Panc1 (cell line): ENCODE measurements at regions not wholly inside any gene's neighbourhood (a gene's known extent, or its start where the extent isn't known, plus 50 kb on each side); places are given as distances from the start of the nearest gene placed in this dataset.

Experiments
- ATAC-seq: fragments of 200-7000 bp; cut with Tn5 transposase; 2 replicates; pipeline ENCODE4 v1.9.1; 2020; ENCODE audit warnings: mild to moderate bottlenecking, moderate library complexity
- BruUV-seq: library from RNA; stranded (reverse); fragments of 400-500 nt; replicated peaks from 2 replicates; lab custom pipeline; 2021; lab: Mats Ljungman, UMichigan
- CTCF ChIA-PET: fragments of 300-600 bp; sonication (Branson Sonifier 250); formaldehyde crosslinking; loops from one replicate; lab custom pipeline; 2022; ENCODE audit warnings: antibody characterized with exemption; lab: Charles Lee
- POLR2A ChIA-PET: fragments of 300-600 bp; sonication (Branson Sonifier 250); formaldehyde crosslinking; loops from one replicate; lab custom pipeline; 2022; ENCODE audit warnings: antibody characterized with exemption; lab: Charles Lee
- DNase-seq: peaks from one replicate; pipeline ENCODE4 v3.0.0-alpha.2; 2010; ENCODE audit warnings: low read depth, low spot score
- H3K27ac ChIP-seq: 2 replicates; pipeline ENCODE4 v1.5.1; 2011; ENCODE audit warnings: mild to moderate bottlenecking, low read length, inconsistent platforms
- H3K27me3 ChIP-seq: fragments of 200-500 bp; sonication (Bioruptor generic); 2 replicates; pipeline ENCODE4 v1.6.0; 2014; ENCODE audit warnings: low read length, inconsistent platforms; ENCODE audit not compliant: control insufficient read depth, insufficient read depth
- H3K36me3 ChIP-seq: fragments of 200-500 bp; sonication (Bioruptor generic); 2 replicates; pipeline ENCODE4 v1.5.1; 2014; ENCODE audit warnings: inconsistent platforms, mild to moderate bottlenecking, low read length, moderate library complexity; ENCODE audit not compliant: control insufficient read depth, insufficient read depth
- H3K4me1 ChIP-seq: 2 replicates; pipeline ENCODE4 v1.5.1; 2011; ENCODE audit warnings: inconsistent platforms, mild to moderate bottlenecking, low read length, moderate library complexity; ENCODE audit not compliant: control insufficient read depth, insufficient read depth
- H3K4me3 ChIP-seq, 2 experiments: 2 replicates each; pipeline ENCODE4 v1.5.1; 2011 to 2012; ENCODE audit warnings: low read depth in 2 of 2, low read length in 2 of 2, mild to moderate bottlenecking in 2 of 2, inconsistent platforms in 1 of 2, moderate library complexity in 1 of 2
- H3K9me3 ChIP-seq: fragments of 200-500 bp; sonication (Bioruptor generic); 2 replicates; pipeline ENCODE4 v1.5.1; 2014; ENCODE audit warnings: low read depth, mild to moderate bottlenecking, inconsistent platforms, low read length, moderate library complexity; ENCODE audit not compliant: control insufficient read depth, insufficient read depth
- POLR2AphosphoS5 ChIP-seq: IDR thresholded peaks from 2 replicates; pipeline ENCODE4 v1.6.1; 2012; ENCODE audit warnings: mild to moderate bottlenecking, low read depth, low read length, moderate library complexity
- SIN3A ChIP-seq: IDR thresholded peaks from 2 replicates; pipeline ENCODE4 v1.6.1; 2012; ENCODE audit warnings: low read depth, mild to moderate bottlenecking, low read length, moderate library complexity, borderline replicate concordance; ENCODE audit not compliant: insufficient read depth
- TCF7L2 ChIP-seq: IDR thresholded peaks from 2 replicates; pipeline ENCODE4 v1.6.1; 2011; ENCODE audit warnings: mild to moderate bottlenecking, low read depth, low read length, inconsistent platforms
- in situ Hi-C: cut with HindIII; loops from 2 replicates; pipeline ENCODE4 v1.10.0; 2016; ENCODE audit warnings: low sequenced_read_pairs, low pct_unique_long_range_greater_than_20kb
- intact Hi-C: fragments of 100-400 bp; cut with micrococcal nuclease; formaldehyde crosslinking; loops from one replicate; pipeline ENCODE4 v1.10.0; 2022; ENCODE audit not compliant: unreplicated experiment
- TF ChIP-seq, protein P1 (sequence below): fragments of 450-650 bp; IDR thresholded peaks from 2 replicates; pipeline ENCODE4 v1.5.1; 2017; ENCODE audit warnings: mild to moderate bottlenecking
- TF ChIP-seq, protein P2 (sequence below), 2 experiments: IDR thresholded peaks; 2 replicates each; pipeline ENCODE4 v1.6.1; 2011 to 2012; ENCODE audit warnings: low read depth in 2 of 2, control low read depth in 1 of 2, low read length in 1 of 2, mild to moderate bottlenecking in 1 of 2, moderate library complexity in 1 of 2; ENCODE audit not compliant: insufficient read depth in 1 of 2

DNA sequence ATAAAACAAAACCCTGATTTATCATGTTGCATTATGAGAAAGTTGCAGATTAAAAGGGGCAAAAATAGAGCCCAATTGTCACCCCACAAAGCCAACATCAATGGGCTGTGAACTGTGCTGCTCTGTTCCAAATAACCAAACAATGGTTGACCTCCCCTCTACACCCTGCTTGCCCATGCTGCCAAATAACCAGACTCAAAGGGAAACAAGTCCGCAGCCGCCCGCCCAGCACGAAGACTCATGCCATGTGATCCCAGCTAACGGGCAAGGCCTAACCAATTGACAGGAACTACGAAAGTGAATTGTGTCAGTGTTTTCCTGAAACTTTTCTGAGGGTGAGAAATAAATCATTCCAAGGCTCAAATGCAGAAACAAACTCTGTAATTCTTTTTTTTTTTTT lies 97.9 kb upstream of the RIOK3 start:
- no peaks in the 10 kb centered on the region for H3K9me3 ChIP-seq
- intact Hi-C loops = loop anchor here (10.0 kb wide), 1 partner anchor 90 kb away; no protein-coding TSS in a partner anchor
- no peaks in the 10 kb centered on the region for H3K27me3 ChIP-seq
- DNase-seq = no peak
- H3K4me3 ChIP-seq = no peak overlapping the region
- H3K27ac ChIP-seq = peak overlapping the region; percentile 49; the same call in 1 of the 2 replicates
- ATAC-seq = no peak
- H3K36me3 ChIP-seq = no peaks in the 10 kb centered on the region
- no TSS peak for BruUV-seq
- ChIA-PET POLR2A (no interaction called here), CTCF (no interaction called here)
- TF ChIP-seq SIN3A (no peak), TCF7L2 (no peak), POLR2AphosphoS5 (no peak)
- TF ChIP-seq, protein P1, sequence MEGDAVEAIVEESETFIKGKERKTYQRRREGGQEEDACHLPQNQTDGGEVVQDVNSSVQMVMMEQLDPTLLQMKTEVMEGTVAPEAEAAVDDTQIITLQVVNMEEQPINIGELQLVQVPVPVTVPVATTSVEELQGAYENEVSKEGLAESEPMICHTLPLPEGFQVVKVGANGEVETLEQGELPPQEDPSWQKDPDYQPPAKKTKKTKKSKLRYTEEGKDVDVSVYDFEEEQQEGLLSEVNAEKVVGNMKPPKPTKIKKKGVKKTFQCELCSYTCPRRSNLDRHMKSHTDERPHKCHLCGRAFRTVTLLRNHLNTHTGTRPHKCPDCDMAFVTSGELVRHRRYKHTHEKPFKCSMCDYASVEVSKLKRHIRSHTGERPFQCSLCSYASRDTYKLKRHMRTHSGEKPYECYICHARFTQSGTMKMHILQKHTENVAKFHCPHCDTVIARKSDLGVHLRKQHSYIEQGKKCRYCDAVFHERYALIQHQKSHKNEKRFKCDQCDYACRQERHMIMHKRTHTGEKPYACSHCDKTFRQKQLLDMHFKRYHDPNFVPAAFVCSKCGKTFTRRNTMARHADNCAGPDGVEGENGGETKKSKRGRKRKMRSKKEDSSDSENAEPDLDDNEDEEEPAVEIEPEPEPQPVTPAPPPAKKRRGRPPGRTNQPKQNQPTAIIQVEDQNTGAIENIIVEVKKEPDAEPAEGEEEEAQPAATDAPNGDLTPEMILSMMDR = no peak
- TF ChIP-seq, protein P2, sequence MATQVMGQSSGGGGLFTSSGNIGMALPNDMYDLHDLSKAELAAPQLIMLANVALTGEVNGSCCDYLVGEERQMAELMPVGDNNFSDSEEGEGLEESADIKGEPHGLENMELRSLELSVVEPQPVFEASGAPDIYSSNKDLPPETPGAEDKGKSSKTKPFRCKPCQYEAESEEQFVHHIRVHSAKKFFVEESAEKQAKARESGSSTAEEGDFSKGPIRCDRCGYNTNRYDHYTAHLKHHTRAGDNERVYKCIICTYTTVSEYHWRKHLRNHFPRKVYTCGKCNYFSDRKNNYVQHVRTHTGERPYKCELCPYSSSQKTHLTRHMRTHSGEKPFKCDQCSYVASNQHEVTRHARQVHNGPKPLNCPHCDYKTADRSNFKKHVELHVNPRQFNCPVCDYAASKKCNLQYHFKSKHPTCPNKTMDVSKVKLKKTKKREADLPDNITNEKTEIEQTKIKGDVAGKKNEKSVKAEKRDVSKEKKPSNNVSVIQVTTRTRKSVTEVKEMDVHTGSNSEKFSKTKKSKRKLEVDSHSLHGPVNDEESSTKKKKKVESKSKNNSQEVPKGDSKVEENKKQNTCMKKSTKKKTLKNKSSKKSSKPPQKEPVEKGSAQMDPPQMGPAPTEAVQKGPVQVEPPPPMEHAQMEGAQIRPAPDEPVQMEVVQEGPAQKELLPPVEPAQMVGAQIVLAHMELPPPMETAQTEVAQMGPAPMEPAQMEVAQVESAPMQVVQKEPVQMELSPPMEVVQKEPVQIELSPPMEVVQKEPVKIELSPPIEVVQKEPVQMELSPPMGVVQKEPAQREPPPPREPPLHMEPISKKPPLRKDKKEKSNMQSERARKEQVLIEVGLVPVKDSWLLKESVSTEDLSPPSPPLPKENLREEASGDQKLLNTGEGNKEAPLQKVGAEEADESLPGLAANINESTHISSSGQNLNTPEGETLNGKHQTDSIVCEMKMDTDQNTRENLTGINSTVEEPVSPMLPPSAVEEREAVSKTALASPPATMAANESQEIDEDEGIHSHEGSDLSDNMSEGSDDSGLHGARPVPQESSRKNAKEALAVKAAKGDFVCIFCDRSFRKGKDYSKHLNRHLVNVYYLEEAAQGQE (IDR thresholded peaks at IDR 0.05; ENCODE audit: insufficient read depth in 1 of 2, low read depth in 2 of 2, low read length in 1 of 2) = no peak
- in situ Hi-C loops = no loop called here
- peaks cover 4% of the 10 kb centered on the region; the same call in 1 of the 2 replicates for H3K4me1 ChIP-seq

- CTCF ChIA-PET = no interaction called here
- BruUV-seq = no TSS peak
- Histone ChIP-seq H3K27ac (peak overlapping the region; percentile 70), H3K36me3 (no peaks in the 10 kb centered on the region), H3K4me1 (peaks cover 4% of the 10 kb centered on the region; the same call in 1 of the 2 replicates), H3K9me3 (no peaks in the 10 kb centered on the region), H3K27me3 (no peaks in the 10 kb centered on the region), H3K4me3 (no peak overlapping the region)
- intact Hi-C loops = loop anchor here (10.0 kb wide), 1 partner anchor 92 kb away; no protein-coding TSS in a partner anchor
- DNase-seq = no peak
- TF ChIP-seq, protein P1 = no peak
- TF ChIP-seq TCF7L2 (no peak), SIN3A (no peak), POLR2AphosphoS5 (no peak)
- TF ChIP-seq, protein P2 (IDR thresholded peaks at IDR 0.05; ENCODE audit: insufficient read depth in 1 of 2, low read depth in 2 of 2, low read length in 1 of 2) = no peak
- ATAC-seq = no peak
- POLR2A ChIA-PET = no interaction called here
- in situ Hi-C loops = no loop called here
These were observed 96.7 kb upstream of the RIOK3 start for GRCh38 chr18:23356424-23356823.
